ENCODE measurements at regions not wholly inside any gene's neighbourhood (a gene's known extent, or its start where the extent isn't known, plus 50 kb on each side); places are given as distances from the start of the nearest gene placed in this dataset.
"Not testable (repeated sequence)": the region's sequence is repeated elsewhere in the genome, so short reads cannot be mapped to it uniquely, and the experiment has no call there.

DNA sequence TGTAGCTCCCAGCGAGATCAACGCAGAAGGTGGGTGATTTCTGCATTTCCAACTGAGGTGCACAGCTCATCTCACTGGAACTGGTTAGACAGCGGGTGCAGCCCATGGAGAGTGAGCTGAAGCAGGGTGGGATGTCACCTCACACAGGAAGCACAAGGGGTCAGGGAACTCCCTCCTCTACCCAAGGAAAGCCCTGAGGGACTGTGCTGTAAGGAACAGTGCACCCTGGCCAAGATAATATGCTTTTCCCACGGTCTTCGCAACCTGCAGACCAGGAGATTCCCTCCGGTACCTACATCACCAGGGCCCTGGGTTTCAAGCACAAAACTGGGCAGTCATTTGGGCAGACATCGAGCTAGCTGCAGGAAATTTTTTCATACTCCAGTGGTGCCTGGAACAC is 216.4 kb upstream of the TET2 start:
- no peak overlapping the region for H3K27ac ChIP-seq (ENCODE audit: low read depth in 1 of 2, low read length in 2 of 2)
- Mint-ChIP-seq H3K9me3 (peaks cover 3 to 21% (median 14%) of the 10 kb centered on the region in 7 donors), H3K27me3 (ENCODE audit: low read depth in 3 of 3) (peaks cover 1 to 3% (median 1%) of the 10 kb centered on the region in 3 donors), H3K27ac (peak overlapping the region in 1 of 7 donors; percentile 69), H3K4me3 (no peak overlapping the region), H3K36me3 (peaks cover 4% of the 10 kb centered on the region in 2 donors), H3K4me1 (peaks cover 28% of the 10 kb centered on the region)
- no peaks in the 10 kb centered on the region for H3K9me3 ChIP-seq (replicated peaks in 1 of 2; ENCODE audit: control insufficient read depth in 1 of 2, insufficient read depth in 1 of 2, low read length in 2 of 2)
- H2AFZ ChIP-seq (ENCODE audit: insufficient read depth, low read depth, low read length, poor library complexity, severe bottlenecking): peak overlapping the region; percentile 62
- H3K4me3 ChIP-seq (replicated peaks in 1 of 3; ENCODE audit: low read depth in 2 of 3, low read length in 3 of 3): no peak overlapping the region
- WGBS (ENCODE audit: insufficient coverage): 93% methylated on average over 6 of the region's 7 CpGs
- H3K4me1 ChIP-seq (ENCODE audit: control insufficient read depth in 1 of 2, insufficient read depth in 2 of 2, low read length in 2 of 2): peaks cover 10 to 16% of the 10 kb centered on the region in 2 donors
- no peaks in the 10 kb centered on the region for H3K27me3 ChIP-seq (ENCODE audit: control insufficient read depth in 2 of 2, insufficient read depth in 2 of 2, low read length in 2 of 2)
- no peaks in the 10 kb centered on the region for H3K79me2 ChIP-seq (ENCODE audit: insufficient read depth, low read length)
- no peaks in the 10 kb centered on the region for H4K20me1 ChIP-seq (ENCODE audit: insufficient read depth, low read length)
- H3K36me3 ChIP-seq (replicated peaks in 1 of 2; ENCODE audit: control insufficient read depth in 1 of 2, insufficient read depth in 2 of 2, low read length in 2 of 2): no peaks in the 10 kb centered on the region
- no peak overlapping the region for H3K4me2 ChIP-seq (replicated peaks; ENCODE audit: extremely low read depth, low read length, poor library complexity, severe bottlenecking)
- H3K9ac ChIP-seq (ENCODE audit: insufficient read depth, low read length, poor library complexity, severe bottlenecking): no peak overlapping the region
- no peak for DNase-seq
- intact Hi-C loops (cut with micrococcal nuclease): no loop called here
- TF ChIP-seq, protein P1, sequence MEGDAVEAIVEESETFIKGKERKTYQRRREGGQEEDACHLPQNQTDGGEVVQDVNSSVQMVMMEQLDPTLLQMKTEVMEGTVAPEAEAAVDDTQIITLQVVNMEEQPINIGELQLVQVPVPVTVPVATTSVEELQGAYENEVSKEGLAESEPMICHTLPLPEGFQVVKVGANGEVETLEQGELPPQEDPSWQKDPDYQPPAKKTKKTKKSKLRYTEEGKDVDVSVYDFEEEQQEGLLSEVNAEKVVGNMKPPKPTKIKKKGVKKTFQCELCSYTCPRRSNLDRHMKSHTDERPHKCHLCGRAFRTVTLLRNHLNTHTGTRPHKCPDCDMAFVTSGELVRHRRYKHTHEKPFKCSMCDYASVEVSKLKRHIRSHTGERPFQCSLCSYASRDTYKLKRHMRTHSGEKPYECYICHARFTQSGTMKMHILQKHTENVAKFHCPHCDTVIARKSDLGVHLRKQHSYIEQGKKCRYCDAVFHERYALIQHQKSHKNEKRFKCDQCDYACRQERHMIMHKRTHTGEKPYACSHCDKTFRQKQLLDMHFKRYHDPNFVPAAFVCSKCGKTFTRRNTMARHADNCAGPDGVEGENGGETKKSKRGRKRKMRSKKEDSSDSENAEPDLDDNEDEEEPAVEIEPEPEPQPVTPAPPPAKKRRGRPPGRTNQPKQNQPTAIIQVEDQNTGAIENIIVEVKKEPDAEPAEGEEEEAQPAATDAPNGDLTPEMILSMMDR (IDR thresholded peaks at IDR 0.05): no peak

DNA sequence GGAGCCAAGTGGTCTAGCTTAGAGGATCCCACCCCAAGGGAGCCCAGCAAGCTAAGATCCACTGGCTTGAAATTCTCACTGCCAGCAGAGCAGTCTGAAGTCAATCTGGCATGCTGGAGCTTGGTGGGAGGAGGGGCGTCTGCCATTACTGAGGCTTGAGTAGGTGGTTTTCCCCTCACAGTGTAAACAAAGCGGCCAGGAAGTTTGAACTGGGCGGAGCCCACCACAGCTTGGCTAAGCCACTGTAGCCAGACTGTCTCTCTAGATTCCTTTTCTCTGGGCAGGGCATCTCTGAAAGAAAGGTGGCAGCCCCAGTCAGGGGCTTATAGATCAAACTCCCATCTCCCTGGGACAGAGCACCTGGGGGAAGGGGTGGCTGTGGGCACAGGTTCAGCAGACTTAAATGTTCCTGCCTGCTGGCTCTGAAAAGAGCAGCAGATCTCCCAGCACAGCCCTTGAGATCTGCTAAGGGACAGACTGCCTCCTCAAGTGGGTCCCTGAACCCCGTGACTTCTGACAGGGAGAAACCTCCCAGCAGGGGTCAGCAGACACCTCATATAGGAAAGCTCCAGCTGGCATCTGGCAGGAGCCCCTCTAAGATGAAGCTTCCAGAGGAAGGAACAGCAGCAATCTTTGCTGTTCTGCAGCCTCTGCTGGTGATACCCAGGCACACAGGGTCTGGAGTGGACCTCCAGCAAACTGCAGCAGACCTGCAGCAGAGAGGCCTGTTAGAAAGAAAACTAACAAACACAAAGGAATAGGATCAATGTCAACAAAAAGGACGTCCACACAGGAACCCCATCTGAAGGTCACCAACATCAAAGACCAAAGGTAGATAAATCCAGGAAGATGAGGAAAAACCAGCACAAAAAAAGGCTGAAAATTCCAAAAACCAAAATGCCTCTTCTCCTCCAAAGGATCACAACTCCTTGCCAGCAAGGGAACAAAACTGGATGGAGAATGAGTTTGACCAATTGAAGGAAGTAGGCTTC is 215.6 kb upstream of the TET2 start:
- H3K36me3 Mint-ChIP-seq; H3K79me2 ChIP-seq (ENCODE audit: insufficient read depth, low read length); H3K9ac ChIP-seq (ENCODE audit: insufficient read depth, low read length, poor library complexity, severe bottlenecking); intact Hi-C loops (cut with micrococcal nuclease); H4K20me1 ChIP-seq (ENCODE audit: insufficient read depth, low read length); H3K27ac ChIP-seq (ENCODE audit: low read depth in 1 of 2, low read length in 2 of 2); H3K36me3 ChIP-seq (replicated peaks in 1 of 2; ENCODE audit: control insufficient read depth in 1 of 2, insufficient read depth in 2 of 2, low read length in 2 of 2); H3K27me3 ChIP-seq (ENCODE audit: control insufficient read depth in 2 of 2, insufficient read depth in 2 of 2, low read length in 2 of 2); H3K4me3 Mint-ChIP-seq; H3K4me2 ChIP-seq (replicated peaks; ENCODE audit: extremely low read depth, low read length, poor library complexity, severe bottlenecking); H3K9me3 ChIP-seq (replicated peaks in 1 of 2; ENCODE audit: control insufficient read depth in 1 of 2, insufficient read depth in 1 of 2, low read length in 2 of 2); H3K27me3 Mint-ChIP-seq (ENCODE audit: low read depth in 3 of 3); H3K4me3 ChIP-seq (replicated peaks in 1 of 3; ENCODE audit: low read depth in 2 of 3, low read length in 3 of 3): not testable (repeated sequence)
- TF ChIP-seq, protein P1 (IDR thresholded peaks at IDR 0.05): peak; percentile 46
- Histone ChIP-seq H3K4me1 (ENCODE audit: control insufficient read depth in 1 of 2, insufficient read depth in 2 of 2, low read length in 2 of 2) (peaks cover 10 to 16% of the 10 kb centered on the region in 2 donors), H2AFZ (ENCODE audit: insufficient read depth, low read depth, low read length, poor library complexity, severe bottlenecking) (peak overlapping the region; percentile 62)
- H3K4me1 Mint-ChIP-seq: peaks cover 28% of the 10 kb centered on the region
- 0% methylated on average over 1 of the region's 5 CpGs for WGBS (ENCODE audit: insufficient coverage)
- peaks cover 7 to 22% (median 14%) of the 10 kb centered on the region in 7 donors for H3K9me3 Mint-ChIP-seq
- peak; percentile 32 to 57 (median 55) for DNase-seq
- peak overlapping the region in 4 of 7 donors; percentile 34 to 71 (median 48) for H3K27ac Mint-ChIP-seq
